ENCODE measurements at regions not wholly inside any gene's neighbourhood (a gene's known extent, or its start where the extent isn't known, plus 50 kb on each side); places are given as distances from the start of the nearest gene placed in this dataset.
"Not testable (repeated sequence)": the region's sequence is repeated elsewhere in the genome, so short reads cannot be mapped to it uniquely, and the experiment has no call there.

DNA sequence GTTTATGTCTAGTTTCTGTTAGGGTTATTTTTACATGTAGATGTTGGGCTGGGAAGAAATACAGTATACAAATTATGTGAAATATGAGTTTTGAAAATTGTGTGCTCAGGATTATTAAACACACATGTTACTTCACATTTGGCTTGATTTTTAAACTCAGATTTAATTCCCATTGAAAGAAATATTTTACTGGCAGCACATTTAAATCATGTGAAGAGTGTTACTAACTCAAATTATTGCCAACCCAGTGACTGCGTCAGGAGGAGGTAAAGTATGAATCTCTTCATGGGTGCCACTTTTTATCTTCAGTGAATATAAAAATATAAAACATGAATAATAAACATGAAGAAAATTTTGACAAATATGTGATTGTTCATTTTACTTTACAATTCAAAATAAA is 457.5 kb upstream of the CCDC179 start:
- no peaks in the 10 kb centered on the region for H3K79me1 ChIP-seq (replicated peaks; ENCODE audit: low read length, poor library complexity, severe bottlenecking)

GRCh38 chr11:23318670-23319069 is 458.4 kb upstream of the CCDC179 start:
- Histone ChIP-seq H2BK120ac (ENCODE audit: low read depth, low read length) (no peak overlapping the region), H2AK5ac (ENCODE audit: low read length, severe bottlenecking) (no peak overlapping the region), H3K4me1 (ENCODE audit: control insufficient read depth, insufficient read depth, low read depth, low read length) (no peaks in the 10 kb centered on the region), H3K9ac (ENCODE audit: low read length) (no peak overlapping the region), H2BK15ac (ENCODE audit: low read depth, poor library complexity, severe bottlenecking) (no peak overlapping the region), H3K4me2 (ENCODE audit: low read length, poor library complexity, severe bottlenecking) (no peak overlapping the region), H3K4ac (ENCODE audit: low read depth in 1 of 2, low read length in 2 of 2) (no peak overlapping the region), H3K9me3 (ENCODE audit: control insufficient read depth, low read length) (peaks cover 10% of the 10 kb centered on the region), H3K23ac (ENCODE audit: low read length in 2 of 2) (no peak overlapping the region), H2AFZ (ENCODE audit: low read depth, low read length) (no peak overlapping the region), H3K14ac (ENCODE audit: low read length in 2 of 2) (no peak overlapping the region), H3K27ac (ENCODE audit: low read length, poor library complexity, severe bottlenecking) (no peak overlapping the region), H3K36me3 (ENCODE audit: control insufficient read depth in 1 of 2, insufficient read depth in 2 of 2, low read depth in 1 of 2, low read length in 2 of 2) (no peaks in the 10 kb centered on the region), H2BK5ac (ENCODE audit: low read depth, low read length, poor library complexity, severe bottlenecking) (no peak overlapping the region), H3K4me3 (ENCODE audit: insufficient read depth in 1 of 2, low read depth in 1 of 2, low read length in 2 of 2) (no peak overlapping the region), H3K18ac (ENCODE audit: low read depth in 1 of 2, low read length in 2 of 2) (no peak overlapping the region), H3K79me1 (replicated peaks; ENCODE audit: low read length, poor library complexity, severe bottlenecking) (no peaks in the 10 kb centered on the region), H3K27me3 (ENCODE audit: control insufficient read depth in 1 of 2, insufficient read depth in 1 of 2, low read length in 2 of 2) (no peaks in the 10 kb centered on the region), H4K8ac (ENCODE audit: low read length) (no peak overlapping the region), H4K91ac (ENCODE audit: low read length) (no peak overlapping the region), H2BK12ac (ENCODE audit: low read length in 2 of 2) (no peak overlapping the region)
- DNase-seq = no peak
- 76% methylated on average over 1 of the region's 1 CpG for WGBS

More for the DNA sequence above, 457.5 kb upstream of the CCDC179 start:
- H3K27me3 ChIP-seq (ENCODE audit: control insufficient read depth in 1 of 2, insufficient read depth in 1 of 2, low read length in 2 of 2) = no peaks in the 10 kb centered on the region
- H2BK5ac ChIP-seq (ENCODE audit: low read depth, low read length, poor library complexity, severe bottlenecking) = no peak overlapping the region
- H3K4me3 ChIP-seq (ENCODE audit: insufficient read depth in 1 of 2, low read depth in 1 of 2, low read length in 2 of 2) = no peak overlapping the region
- H4K8ac ChIP-seq (ENCODE audit: low read length) = no peak overlapping the region
- no peak overlapping the region for H2AFZ ChIP-seq (ENCODE audit: low read depth, low read length)
- H2BK15ac ChIP-seq (ENCODE audit: low read depth, poor library complexity, severe bottlenecking) = no peak overlapping the region
- no peak overlapping the region for H3K9ac ChIP-seq (ENCODE audit: low read length)
- WGBS = no CpG with 5 or more reads among the region's 1 CpG
- no peak overlapping the region for H3K18ac ChIP-seq (ENCODE audit: low read depth in 1 of 2, low read length in 2 of 2)
- no peak for DNase-seq
- no peaks in the 10 kb centered on the region for H3K36me3 ChIP-seq (ENCODE audit: control insufficient read depth in 1 of 2, insufficient read depth in 2 of 2, low read depth in 1 of 2, low read length in 2 of 2)
- no peak overlapping the region for H2BK120ac ChIP-seq (ENCODE audit: low read depth, low read length)
- H3K4ac ChIP-seq (ENCODE audit: low read depth in 1 of 2, low read length in 2 of 2) = no peak overlapping the region
- H3K23ac ChIP-seq (ENCODE audit: low read length in 2 of 2) = no peak overlapping the region
- no peak overlapping the region for H2AK5ac ChIP-seq (ENCODE audit: low read length, severe bottlenecking)
- H3K9me3 ChIP-seq (ENCODE audit: control insufficient read depth, low read length) = peaks cover 10% of the 10 kb centered on the region
- H3K4me2 ChIP-seq (ENCODE audit: low read length, poor library complexity, severe bottlenecking) = no peak overlapping the region
- no peak overlapping the region for H3K14ac ChIP-seq (ENCODE audit: low read length in 2 of 2)
- H3K27ac ChIP-seq (ENCODE audit: low read length, poor library complexity, severe bottlenecking) = no peak overlapping the region
- no peak overlapping the region for H4K91ac ChIP-seq (ENCODE audit: low read length)
- H2BK12ac ChIP-seq (ENCODE audit: low read length in 2 of 2) = no peak overlapping the region
- H3K4me1 ChIP-seq (ENCODE audit: control insufficient read depth, insufficient read depth, low read depth, low read length) = no peaks in the 10 kb centered on the region

GRCh38 chr11:23320131-23320530 is 459.9 kb upstream of the CCDC179 start:
- no peak overlapping the region for H2AFZ ChIP-seq (ENCODE audit: low read depth, low read length)
- no peak overlapping the region for H2BK15ac ChIP-seq (ENCODE audit: low read depth, poor library complexity, severe bottlenecking)
- no peak overlapping the region for H3K4ac ChIP-seq (ENCODE audit: low read depth in 1 of 2, low read length in 2 of 2)
- H3K79me1 ChIP-seq (replicated peaks; ENCODE audit: low read length, poor library complexity, severe bottlenecking) = no peaks in the 10 kb centered on the region
- H4K8ac ChIP-seq (ENCODE audit: low read length) = no peak overlapping the region
- H2AK5ac ChIP-seq (ENCODE audit: low read length, severe bottlenecking) = no peak overlapping the region
- H3K14ac ChIP-seq (ENCODE audit: low read length in 2 of 2) = no peak overlapping the region
- H3K27me3 ChIP-seq (ENCODE audit: control insufficient read depth in 1 of 2, insufficient read depth in 1 of 2, low read length in 2 of 2) = no peaks in the 10 kb centered on the region
- H3K9ac ChIP-seq (ENCODE audit: low read length) = no peak overlapping the region
- H3K27ac ChIP-seq (ENCODE audit: low read length, poor library complexity, severe bottlenecking) = no peak overlapping the region
- H2BK120ac ChIP-seq (ENCODE audit: low read depth, low read length) = no peak overlapping the region
- H4K91ac ChIP-seq (ENCODE audit: low read length) = no peak overlapping the region
- no peak overlapping the region for H3K18ac ChIP-seq (ENCODE audit: low read depth in 1 of 2, low read length in 2 of 2)
- no peak overlapping the region for H3K4me3 ChIP-seq (ENCODE audit: insufficient read depth in 1 of 2, low read depth in 1 of 2, low read length in 2 of 2)
- H3K9me3 ChIP-seq (ENCODE audit: control insufficient read depth, low read length) = peaks cover 10% of the 10 kb centered on the region
- H2BK12ac ChIP-seq (ENCODE audit: low read length in 2 of 2) = no peak overlapping the region
- no peaks in the 10 kb centered on the region for H3K36me3 ChIP-seq (ENCODE audit: control insufficient read depth in 1 of 2, insufficient read depth in 2 of 2, low read depth in 1 of 2, low read length in 2 of 2)
- no peak overlapping the region for H2BK5ac ChIP-seq (ENCODE audit: low read depth, low read length, poor library complexity, severe bottlenecking)
- no peaks in the 10 kb centered on the region for H3K4me1 ChIP-seq (ENCODE audit: control insufficient read depth, insufficient read depth, low read depth, low read length)
- DNase-seq = no peak
- H3K23ac ChIP-seq (ENCODE audit: low read length in 2 of 2) = no peak overlapping the region
- no peak overlapping the region for H3K4me2 ChIP-seq (ENCODE audit: low read length, poor library complexity, severe bottlenecking)

- H2AFZ ChIP-seq (ENCODE audit: low read depth, low read length); H3K27ac ChIP-seq (ENCODE audit: low read length, poor library complexity, severe bottlenecking); H2AK5ac ChIP-seq (ENCODE audit: low read length, severe bottlenecking); H2BK120ac ChIP-seq (ENCODE audit: low read depth, low read length); H2BK15ac ChIP-seq (ENCODE audit: low read depth, poor library complexity, severe bottlenecking); H3K27me3 ChIP-seq (ENCODE audit: control insufficient read depth in 1 of 2, insufficient read depth in 1 of 2, low read length in 2 of 2); H3K9me3 ChIP-seq (ENCODE audit: control insufficient read depth, low read length); H4K91ac ChIP-seq (ENCODE audit: low read length); H3K18ac ChIP-seq (ENCODE audit: low read depth in 1 of 2, low read length in 2 of 2); H3K9ac ChIP-seq (ENCODE audit: low read length); H3K79me1 ChIP-seq (replicated peaks; ENCODE audit: low read length, poor library complexity, severe bottlenecking); H3K4me3 ChIP-seq (ENCODE audit: insufficient read depth in 1 of 2, low read depth in 1 of 2, low read length in 2 of 2); H3K4me1 ChIP-seq (ENCODE audit: control insufficient read depth, insufficient read depth, low read depth, low read length); H3K4me2 ChIP-seq (ENCODE audit: low read length, poor library complexity, severe bottlenecking); H3K4ac ChIP-seq (ENCODE audit: low read depth in 1 of 2, low read length in 2 of 2); H3K14ac ChIP-seq (ENCODE audit: low read length in 2 of 2); H2BK5ac ChIP-seq (ENCODE audit: low read depth, low read length, poor library complexity, severe bottlenecking); DNase-seq; H3K23ac ChIP-seq (ENCODE audit: low read length in 2 of 2); H2BK12ac ChIP-seq (ENCODE audit: low read length in 2 of 2); H4K8ac ChIP-seq (ENCODE audit: low read length); H3K36me3 ChIP-seq (ENCODE audit: control insufficient read depth in 1 of 2, insufficient read depth in 2 of 2, low read depth in 1 of 2, low read length in 2 of 2): not testable (repeated sequence)
- WGBS = 76% methylated on average over 6 of the region's 6 CpGs
Observed at GRCh38 chr11:23335586-23335985, 475.3 kb upstream of the CCDC179 start.
